Fibroblast of skin of right quadriceps (primary cell): ENCODE measurements at regions not wholly inside any gene's neighbourhood (a gene's known extent, or its start where the extent isn't known, plus 50 kb on each side); places are given as distances from the start of the nearest gene placed in this dataset.
"Not testable (repeated sequence)": the region's sequence is repeated elsewhere in the genome, so short reads cannot be mapped to it uniquely, and the experiment has no call there.

Source experiments
- DNase-seq: peaks from one replicate; pipeline ENCODE4 v3.0.0-alpha.2; 2013

GRCh38 chr18:34352385-34353163, 127.9 kb upstream of the NOL4 start:
- DNase-seq, result no peak

GRCh38 chr18:34354351-34354750, 129.6 kb upstream of the NOL4 start:
- DNase-seq, result no peak

GRCh38 chr18:34357944-34358580, 133.3 kb upstream of the NOL4 start:
- no peak for DNase-seq

- no peak for DNase-seq
These were observed 134.2 kb upstream of the NOL4 start for GRCh38 chr18:34358923-34359322.

GRCh38 chr18:34364699-34365098, 140.0 kb upstream of the NOL4 start:
- no peak for DNase-seq

GRCh38 chr18:34370704-34371395, 146.1 kb upstream of the NOL4 start:
- no peak for DNase-seq

- no peak for DNase-seq
These were observed 155.6 kb upstream of the NOL4 start for GRCh38 chr18:34380326-34380725.

GRCh38 chr18:34385311-34385710, 160.6 kb upstream of the NOL4 start:
- no peak for DNase-seq

- DNase-seq, result no peak
These were observed 162.1 kb upstream of the NOL4 start for GRCh38 chr18:34386803-34387202.

- no peak for DNase-seq
These were observed 172.7 kb upstream of the NOL4 start for GRCh38 chr18:34397286-34397896.

GRCh38 chr18:34399892-34400291, 175.2 kb upstream of the NOL4 start:
- DNase-seq, result no peak

- no peak for DNase-seq
These were observed 176.1 kb upstream of the NOL4 start for GRCh38 chr18:34400834-34401233.

GRCh38 chr18:34401775-34402174, 177.1 kb upstream of the NOL4 start:
- no peak for DNase-seq

GRCh38 chr18:34407471-34407870, 182.8 kb upstream of the NOL4 start:
- DNase-seq, result not testable (repeated sequence)

GRCh38 chr18:34411952-34412351, 187.2 kb upstream of the NOL4 start:
- no peak for DNase-seq

- no peak for DNase-seq
These were observed 206.3 kb upstream of the NOL4 start for GRCh38 chr18:34431042-34431441.

- DNase-seq, result no peak
These were observed 219.9 kb upstream of the NOL4 start for GRCh38 chr18:34444622-34445021.

- no peak for DNase-seq
These were observed 223.9 kb upstream of the NOL4 start for GRCh38 chr18:34448662-34449061.

- DNase-seq, result no peak
These were observed 233.0 kb upstream of the NOL4 start for GRCh38 chr18:34457761-34458160.

GRCh38 chr18:34458410-34458977, 233.8 kb upstream of the NOL4 start:
- no peak for DNase-seq

GRCh38 chr18:34461266-34461665, 236.6 kb upstream of the NOL4 start:
- DNase-seq, result no peak

- DNase-seq, result peak; percentile 1
These were observed 242.3 kb upstream of the NOL4 start for GRCh38 chr18:34467058-34467457.

GRCh38 chr18:34480162-34480700, 229.9 kb upstream of the DTNA start:
- no peak for DNase-seq
